NCI-H524 treated with DMSO at 0.1 percent for 48 hours (cell line): ENCODE measurements at regions not wholly inside any gene's neighbourhood (a gene's known extent, or its start where the extent isn't known, plus 50 kb on each side); places are given as distances from the start of the nearest gene placed in this dataset.
"Not testable (repeated sequence)": the region's sequence is repeated elsewhere in the genome, so short reads cannot be mapped to it uniquely, and the experiment has no call there.

Experiments
- DNase-seq: peaks from one replicate; lab custom pipeline; 2025; lab: John Stamatoyannopoulos, UW

DNA sequence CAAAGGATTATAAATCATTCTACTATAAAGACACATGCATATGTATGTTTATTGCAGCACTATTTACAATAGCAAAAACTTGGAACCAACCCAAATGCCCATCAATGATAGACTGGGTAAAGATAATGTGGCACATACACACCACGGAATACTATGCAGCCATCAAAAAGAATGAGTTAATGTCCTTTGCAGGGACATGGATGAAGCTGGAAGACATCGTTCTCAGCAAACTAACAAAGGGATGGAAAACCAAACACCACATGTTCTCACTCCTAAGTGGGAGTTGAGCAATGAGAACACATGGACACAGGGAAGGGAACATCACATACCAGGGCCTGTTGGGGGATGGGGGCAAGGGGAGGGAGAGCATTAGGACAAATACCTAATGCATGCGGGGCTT is 133.2 kb downstream of the ATXN3L start:
- DNase-seq, result not testable (repeated sequence)

DNA sequence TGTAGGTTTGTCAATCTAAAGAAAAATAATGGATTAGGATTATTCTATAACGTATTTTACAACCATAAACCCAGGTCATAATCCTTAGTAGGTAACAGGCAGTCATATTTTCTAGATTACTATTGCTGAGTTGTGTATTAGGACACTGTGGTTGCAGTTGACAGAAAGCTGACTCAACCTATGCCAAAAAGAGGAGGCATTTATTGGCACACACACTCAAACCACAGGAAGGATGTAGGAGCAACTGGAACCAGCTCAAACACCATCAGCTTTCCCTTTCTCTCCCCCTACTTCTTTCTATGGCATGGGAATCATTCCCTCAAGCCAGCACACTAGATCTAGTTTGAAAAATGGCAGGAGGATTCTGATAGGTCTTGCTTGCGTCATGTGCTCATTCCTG is 136.4 kb upstream of the FAM9C start:
- no peak for DNase-seq

DNA sequence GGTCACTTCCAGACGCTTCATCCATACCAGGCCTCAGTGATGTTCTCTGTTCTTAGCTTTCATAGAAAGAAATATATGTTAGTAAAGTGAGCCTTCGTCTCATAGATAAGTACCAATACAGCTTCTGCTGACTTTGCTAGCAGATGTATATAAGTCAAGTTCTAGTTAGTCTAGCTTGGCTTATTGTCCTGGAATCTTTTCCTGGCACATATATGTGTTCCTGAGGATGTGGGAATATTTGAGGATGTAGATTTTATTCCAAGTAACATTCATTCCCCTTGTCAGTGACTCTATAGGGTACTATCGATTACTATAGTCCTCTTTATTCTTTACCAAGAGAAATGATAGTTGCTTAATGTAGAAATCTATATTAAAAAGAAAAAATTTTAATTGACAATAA is 135.2 kb upstream of the FAM9C start:
- no peak for DNase-seq

DNA sequence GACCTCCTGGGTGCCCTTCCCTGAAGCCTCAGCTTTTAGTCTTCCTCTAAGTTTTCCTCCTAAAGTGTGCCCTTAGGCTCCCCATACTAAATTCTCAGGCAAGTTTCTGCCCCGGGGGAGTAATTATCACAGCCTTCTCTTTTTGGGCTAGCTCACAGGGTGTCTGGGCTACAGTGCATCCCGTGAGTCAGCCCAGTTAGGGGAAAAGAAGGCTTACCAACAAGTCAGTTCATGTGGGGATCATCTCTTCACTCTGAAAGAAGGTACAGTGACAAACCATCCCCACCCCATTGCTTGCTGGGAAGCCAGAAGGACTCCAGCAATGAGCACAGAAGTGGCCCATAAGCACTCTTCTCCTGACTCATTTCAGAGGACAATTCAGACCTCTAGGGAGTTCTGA is 134.7 kb upstream of the FAM9C start:
- no peak for DNase-seq

DNA sequence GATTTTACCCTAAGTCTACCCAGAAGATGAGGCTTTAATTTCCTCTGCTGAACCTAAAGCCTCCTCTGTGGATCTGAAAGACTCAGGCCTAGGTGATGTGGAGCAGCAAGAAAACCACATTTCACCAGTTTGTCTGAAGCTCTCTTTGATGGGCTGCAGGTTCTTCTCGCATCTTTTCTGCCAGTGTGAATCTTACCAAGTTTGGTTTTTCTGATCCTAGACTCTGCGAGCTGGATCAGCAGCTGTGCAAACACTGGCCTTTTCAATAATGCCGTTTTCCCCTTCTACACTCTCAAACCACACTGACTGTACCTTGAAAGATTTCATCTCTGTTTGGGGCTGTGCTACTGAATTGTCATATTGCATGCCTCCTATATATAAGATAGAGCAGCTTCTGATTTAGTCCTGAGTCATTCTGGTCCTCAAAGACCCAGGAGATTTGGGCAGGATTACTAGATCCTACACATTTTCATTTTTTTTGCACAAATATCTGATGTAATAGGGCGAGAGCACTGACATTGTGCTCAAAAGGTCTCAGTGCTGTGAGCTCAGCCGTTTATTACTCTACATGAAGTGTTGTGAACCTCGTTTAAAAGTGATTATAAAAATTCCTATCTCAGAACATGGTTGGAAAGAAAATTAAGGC is 133.6 kb upstream of the FAM9C start:
- no peak for DNase-seq

DNA sequence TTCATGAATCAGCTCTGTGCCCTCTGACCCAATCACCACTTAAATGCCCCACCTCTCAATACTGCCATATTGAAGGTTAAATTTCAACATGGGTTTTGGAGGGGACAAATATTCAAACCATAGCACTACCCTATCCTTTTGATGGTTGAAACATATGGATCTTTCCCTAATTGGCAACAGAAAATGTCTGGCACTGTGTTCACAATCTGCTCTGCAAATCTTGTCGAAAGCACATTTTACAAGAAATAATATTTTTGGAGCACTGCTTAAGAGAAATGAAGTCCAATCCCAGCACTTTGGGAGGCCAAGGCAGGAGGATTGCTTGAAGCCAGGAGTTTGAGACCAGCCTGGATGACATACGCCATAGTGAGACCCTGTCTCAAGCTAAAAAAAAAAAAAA is 130.6 kb upstream of the FAM9C start:
- no peak for DNase-seq

DNA sequence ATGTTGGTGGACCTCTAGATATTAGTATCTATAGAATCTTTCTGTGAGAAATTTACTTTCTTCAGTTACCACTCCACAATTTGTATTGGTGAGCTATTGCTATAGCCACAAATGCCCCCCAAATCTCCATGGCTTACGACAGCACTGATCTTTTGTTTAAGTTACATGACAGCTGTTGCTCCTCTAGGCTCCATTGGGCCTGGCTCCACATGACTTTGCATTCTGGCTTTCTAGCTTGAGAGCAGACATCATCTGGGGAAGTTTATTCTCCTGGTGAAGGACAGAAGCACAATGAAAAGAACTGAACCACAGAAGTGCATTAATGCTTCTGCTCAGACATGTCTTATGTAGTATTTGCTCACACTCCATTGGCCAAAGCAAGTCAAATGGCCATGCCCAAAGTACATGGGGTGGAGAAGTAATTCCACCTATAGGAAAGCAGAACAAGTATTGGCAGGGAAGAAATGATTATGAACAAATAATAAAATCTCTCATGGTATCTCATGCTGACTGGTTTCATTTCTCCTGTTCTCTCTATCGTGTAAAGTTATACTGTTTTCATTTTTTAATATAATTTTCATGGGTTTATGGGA is 126.6 kb upstream of the FAM9C start:
- DNase-seq, result no peak

DNA sequence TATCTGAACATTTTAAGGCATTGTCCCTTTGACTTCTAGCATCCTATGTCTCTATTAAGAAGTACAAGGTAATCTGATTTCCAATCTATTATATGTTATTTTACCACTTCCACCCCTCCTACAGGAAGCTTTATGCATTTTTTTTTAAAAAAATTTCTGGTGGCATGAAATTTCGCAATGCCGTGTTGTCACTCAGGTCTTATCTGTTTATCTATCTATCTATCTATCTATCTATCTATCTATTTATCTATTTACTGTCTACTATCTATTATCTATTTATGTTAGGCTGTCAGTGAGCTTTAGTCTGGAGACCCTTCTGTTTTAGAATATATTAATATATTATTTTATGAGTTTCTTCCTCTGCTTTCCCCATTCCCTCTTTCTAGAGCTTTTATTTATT is 125.3 kb upstream of the FAM9C start:
- DNase-seq, result no peak

DNA sequence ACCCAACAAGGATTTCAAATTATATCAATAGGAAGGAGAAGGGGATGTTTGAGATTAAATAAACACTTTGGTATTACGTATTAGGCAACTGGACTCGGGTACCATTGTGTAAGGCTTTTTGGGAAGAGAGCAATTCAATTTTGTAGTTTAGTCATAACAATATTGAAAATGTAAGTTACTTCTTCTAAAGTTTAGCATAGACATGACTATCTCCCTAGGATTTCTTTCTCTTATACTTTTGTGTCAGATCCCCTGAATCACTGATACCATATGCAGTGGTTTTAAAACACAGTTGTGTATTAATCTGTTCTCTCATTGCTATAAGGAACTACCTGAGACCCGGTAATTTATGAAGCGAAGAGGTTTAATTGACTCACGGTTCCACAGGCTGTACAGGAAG is 123.8 kb upstream of the FAM9C start:
- no peak for DNase-seq

DNA sequence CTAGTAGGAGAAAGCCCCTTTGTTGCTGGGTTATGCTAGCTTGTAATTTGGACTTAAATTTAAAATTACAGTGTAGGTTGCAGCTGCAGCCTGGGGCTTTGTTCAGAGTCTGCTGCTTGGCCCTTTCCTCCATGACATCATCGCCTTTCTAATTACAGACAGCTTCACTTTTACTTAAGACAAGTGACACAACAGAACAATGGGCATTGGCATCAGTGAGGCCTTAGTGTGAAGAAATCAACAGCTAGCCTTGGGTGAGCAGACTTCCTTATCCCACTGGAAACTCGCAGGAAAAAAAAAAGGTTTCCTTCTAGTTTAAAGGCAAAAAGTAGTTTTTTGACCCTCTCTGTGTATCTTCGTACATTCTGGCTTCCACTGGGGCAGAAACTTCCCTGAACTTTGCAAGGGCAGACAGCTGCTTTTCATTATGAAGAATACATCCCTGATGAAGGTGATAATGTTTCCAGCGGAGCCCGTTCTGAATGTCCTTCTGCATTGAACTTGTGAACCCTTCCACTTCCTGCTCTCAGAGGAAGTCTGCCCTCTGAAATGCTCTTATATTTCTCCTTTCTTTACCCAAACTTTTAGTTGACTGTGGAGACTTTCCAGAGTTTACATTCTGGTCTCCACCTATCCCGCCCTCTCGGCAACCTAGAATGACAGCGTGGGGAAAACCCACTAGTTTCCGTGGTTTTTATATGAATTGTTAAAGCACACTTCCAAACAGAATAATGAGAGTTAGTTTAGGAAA is 123.2 kb upstream of the FAM9C start:
- DNase-seq, result no peak

DNA sequence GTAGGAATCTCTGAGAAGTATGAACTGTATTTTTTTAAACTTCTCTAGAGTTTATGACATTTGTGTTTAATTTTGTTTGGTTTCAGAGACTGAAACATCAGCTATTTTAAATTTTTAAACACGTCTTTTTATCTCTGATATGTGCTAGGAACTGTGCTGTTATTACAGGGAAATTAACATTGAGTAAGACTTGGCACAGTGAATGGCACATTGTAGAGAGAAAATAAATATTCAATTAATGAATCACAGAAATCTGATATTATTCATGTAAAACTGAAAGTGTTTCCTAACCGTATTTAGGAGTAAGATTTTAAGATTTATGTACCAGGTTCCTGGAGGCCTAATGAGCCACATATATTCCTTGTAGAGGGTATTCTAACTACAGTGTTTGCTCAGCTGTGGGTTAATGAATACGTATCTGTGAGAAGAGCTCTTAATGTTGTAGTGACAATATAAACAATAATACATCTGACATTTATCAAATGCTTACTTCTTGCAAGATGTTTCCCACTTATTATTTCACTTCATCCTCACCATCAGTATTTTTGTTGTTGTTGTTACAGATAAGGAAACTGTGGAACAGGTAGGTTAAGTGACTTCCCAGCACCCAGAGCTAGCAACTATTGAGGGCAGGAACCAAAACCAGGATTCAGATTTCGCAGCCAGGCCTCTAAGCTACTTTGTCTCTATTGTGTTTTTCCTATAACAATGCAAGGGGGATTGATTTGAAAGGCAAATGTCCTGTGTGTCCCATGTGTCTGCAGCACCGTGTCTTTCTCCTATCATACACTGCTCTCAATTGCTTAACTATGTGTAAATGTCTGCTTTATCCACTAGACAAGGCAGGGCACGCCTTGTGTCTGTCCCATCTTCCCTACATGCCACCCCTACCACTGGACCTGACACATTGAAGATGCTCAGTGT is 121.1 kb upstream of the FAM9C start:
- no peak for DNase-seq

DNA sequence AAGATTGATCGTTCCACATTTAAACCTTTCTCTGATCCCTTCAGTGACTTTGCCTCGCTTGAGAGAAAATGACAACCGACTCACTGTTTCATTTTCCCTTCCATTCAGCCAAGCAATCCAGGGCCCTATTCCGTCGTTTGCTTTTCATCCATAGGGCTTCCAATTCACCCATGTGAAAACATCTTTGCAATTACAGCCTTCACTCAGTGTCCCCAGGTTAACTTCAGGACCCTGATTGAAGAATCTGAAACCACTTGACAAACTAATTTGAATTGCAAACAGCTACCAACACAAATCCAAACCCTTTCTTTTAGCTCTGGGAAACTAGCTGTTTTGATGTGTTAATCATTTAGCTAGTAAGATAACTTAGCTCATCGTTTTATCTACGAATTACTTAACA is 120.2 kb upstream of the FAM9C start:
- DNase-seq, result no peak

DNA sequence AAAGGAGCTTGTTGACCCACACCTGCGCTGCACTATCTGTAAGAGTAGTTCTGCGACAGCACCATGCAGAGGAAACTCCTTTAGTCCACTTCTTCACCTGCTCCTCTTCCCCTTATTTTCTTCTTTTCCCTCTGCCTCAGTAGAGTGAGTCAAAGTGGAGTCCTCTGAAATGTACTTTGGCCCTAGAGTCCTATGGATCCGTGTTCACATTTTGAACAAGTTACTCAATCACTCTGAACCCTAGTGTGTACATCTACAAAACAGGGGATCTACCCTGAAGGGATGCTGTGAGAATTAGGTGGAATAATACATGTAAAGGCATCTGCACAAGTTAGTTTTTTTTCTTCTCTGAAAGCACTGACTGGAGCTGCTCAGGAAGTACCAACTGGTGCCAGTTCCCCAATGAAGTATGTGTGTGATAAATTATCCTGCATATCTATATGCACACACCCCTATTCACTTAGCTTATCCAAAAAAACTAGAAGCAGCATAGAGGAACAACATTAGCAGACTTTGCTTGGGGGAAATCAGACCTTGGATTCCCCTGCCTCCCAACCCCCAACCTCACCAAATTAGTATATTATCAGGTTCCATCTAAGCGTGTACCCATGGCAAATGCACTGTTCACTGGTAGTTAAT is 118.5 kb upstream of the FAM9C start:
- DNase-seq, result no peak

DNA sequence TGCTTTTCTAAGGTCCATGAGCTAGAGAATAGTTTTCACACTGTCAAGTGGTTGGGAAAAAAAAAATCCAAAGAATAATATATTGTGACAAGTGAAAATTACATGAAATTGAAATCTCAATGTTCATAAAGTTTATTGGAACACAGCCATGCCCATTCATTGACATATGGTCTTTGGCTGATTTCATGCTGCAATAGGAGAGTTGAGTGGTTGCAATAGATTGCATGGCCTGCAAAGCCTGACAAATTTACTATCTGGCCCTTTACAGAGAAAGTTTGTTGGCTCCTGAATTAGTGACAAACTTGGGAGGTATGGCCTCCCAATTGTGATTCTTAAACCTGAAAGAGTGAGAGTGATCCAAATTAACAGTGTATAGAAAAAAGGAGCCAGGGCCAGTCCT is 115.5 kb upstream of the FAM9C start:
- no peak for DNase-seq

DNA sequence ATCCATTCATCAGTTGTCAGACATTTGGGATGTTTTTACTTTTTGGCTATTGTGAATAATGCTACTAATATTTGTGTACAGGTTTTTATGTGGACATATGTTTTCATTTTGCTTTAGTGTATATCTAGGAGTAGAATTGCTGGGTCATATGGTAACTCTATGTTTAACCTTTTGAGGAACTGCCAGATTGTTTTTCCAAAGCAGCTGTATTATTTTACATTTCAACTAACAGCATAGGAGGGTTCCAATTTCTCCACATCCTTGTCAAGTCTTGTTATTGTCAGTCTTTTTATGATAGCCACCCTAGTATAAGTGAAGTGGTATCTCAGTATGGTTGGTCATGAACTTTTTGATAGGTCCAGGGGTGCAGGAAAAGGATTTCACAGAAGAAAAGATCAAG is 114.5 kb upstream of the FAM9C start:
- DNase-seq, result no peak

DNA sequence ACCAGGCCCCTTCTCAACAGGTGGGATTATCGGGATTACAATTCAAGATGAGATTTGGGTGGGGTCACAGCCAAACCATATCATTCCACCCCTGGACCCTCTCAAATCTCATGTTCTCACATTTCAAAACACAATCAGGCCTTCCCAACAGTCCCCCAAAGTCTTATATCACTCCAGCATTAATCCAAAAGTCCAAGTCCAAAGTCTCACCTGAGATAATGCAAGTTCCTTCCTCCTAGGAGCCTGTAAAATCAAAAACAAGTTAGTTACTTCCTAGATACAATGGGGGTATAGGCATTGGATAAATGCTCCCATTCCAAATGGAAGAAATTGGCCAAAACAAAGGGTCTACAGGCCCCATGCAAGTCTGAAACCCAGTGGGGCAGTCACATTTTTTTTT is 111.1 kb upstream of the FAM9C start:
- not testable (repeated sequence) for DNase-seq

DNA sequence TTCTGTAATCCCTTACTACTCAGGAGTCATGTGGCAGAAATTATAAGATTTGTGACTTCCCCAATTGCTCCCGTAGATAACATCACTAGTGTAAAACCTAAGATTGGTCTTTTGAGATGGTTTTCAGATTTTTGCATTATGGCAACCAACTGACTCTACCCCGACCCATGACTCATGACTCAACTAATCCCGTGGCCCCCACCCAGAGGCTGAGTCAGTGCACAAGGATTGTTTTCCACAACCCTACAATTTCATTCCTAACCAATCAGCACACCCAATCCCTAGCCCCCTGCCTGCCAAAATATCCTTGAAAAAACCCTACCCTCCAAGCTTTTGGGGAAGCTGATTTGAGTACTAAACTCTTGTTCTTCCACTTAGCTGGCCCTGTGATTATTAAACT is 109.4 kb upstream of the FAM9C start:
- no peak for DNase-seq

DNA sequence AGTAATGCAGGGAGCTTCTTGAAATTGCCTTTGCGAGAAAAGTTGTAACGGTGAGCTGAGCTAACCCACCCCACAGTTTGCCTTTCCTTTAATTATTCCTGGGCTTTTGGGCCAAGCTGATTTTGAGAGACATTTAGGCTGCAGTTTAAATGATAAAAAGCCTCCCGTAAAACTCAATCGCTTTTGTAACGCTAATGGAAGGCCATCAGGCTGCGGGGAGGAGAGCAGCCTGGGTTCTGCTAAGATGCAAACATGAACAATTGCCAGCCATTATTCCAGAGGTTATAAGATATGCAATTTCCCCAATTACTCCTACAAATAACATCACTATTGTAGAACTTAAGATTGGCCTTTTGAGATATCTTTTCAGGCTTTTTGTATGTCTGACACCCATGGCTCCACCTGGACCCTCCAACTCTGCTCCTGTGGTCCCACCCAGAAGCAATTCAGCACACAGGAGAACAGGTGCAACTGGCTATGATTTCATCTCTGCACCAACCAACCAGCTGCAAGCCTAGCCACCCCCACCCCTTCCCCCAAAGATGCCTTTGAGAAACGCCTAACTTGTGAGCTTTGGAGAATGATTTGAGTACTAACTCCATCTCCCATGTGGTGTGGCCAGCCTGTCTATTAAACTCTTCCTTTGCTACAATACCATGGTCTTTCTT is 108.2 kb upstream of the FAM9C start:
- DNase-seq, result no peak

DNA sequence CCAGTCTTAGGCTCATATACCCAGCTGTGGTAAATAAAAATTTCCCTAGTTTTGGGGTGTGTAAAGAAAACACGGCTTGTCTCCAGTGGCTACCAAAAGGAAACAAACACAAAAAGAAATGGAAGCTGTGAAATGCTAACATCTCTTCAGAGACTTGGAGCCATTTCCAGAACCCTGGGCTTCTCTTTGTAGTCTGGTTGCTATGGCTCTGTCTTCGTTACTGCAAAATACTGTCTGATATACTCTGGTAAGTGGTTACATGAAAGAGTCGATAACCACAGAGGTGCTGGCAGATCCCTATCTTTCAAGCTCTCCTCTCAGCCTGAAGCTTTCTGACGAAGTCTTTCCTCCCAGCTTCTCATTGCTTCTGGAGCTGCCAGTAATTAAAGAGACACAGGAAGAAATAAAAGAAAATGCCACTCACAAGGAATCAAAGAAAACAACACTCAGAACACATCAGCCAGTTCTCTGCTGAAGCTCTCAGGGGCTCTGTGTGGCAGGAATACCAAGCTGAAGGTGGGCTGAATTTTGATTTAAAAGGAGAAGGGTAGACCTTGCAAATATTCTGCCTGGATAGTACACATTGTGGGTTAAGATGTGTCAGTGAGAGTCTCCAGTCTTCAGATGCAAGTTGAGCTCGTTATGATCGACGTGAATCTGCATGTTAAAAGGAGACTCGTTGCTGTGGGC is 107.6 kb upstream of the FAM9C start:
- no peak for DNase-seq

DNA sequence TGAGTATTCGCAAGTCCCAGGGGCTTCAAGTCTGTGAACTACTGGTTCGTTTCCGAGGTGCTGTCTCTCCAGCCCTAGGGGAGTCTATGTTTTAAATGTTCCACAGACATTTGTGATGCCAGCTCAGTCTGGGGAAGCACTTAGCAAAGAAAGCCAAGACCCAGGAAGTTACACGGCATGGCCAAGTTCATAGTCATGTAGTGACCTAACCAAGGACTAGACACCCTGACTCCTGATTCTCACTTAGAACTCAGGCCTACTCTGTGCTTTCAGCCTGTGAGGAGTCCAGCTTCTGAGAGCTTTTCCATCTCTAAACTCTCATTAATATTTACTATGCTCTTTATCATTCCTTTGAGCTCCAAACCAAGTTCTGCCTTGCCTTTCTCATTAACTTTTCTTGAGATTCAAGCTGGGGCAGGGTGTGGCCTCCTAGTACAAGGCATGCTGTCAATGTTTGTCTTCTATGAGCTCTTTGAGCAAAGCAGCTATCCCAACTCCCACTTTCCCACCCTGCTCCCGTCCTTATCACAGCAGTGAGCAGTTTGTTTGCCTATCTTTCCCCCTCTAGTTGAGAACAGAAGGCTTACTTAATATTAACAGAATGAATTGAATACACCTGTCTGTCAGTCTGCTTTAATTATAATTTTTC is 105.4 kb upstream of the FAM9C start:
- no peak for DNase-seq
